AG08395 (cell line): ENCODE measurements at regions not wholly inside any gene's neighbourhood (a gene's known extent, or its start where the extent isn't known, plus 50 kb on each side); places are given as distances from the start of the nearest gene placed in this dataset.
"Not testable (repeated sequence)": the region's sequence is repeated elsewhere in the genome, so short reads cannot be mapped to it uniquely, and the experiment has no call there.

Source experiments
- DNase-seq: peaks from one replicate; pipeline ENCODE4 v3.0.0; 2012; ENCODE audit warnings: mixed read lengths, low spot score

GRCh38 chr2:155021618-155022017 is 323.1 kb downstream of the KCNJ3 start:
- no peak for DNase-seq

- DNase-seq = no peak
Measured at GRCh38 chr2:155020246-155020645, 321.8 kb downstream of the KCNJ3 start.

GRCh38 chr2:155010925-155011324 is 312.4 kb downstream of the KCNJ3 start:
- DNase-seq = no peak

GRCh38 chr2:154995361-154995760 is 296.9 kb downstream of the KCNJ3 start:
- no peak for DNase-seq

- no peak for DNase-seq
Measured at GRCh38 chr2:154992826-154993225, 294.3 kb downstream of the KCNJ3 start.

- DNase-seq = no peak
Measured at GRCh38 chr2:154978710-154979109, 280.2 kb downstream of the KCNJ3 start.

GRCh38 chr2:154978244-154978643 is 279.7 kb downstream of the KCNJ3 start:
- DNase-seq = no peak

GRCh38 chr2:154974041-154974440 is 275.5 kb downstream of the KCNJ3 start:
- no peak for DNase-seq

- no peak for DNase-seq
Measured at GRCh38 chr2:154963511-154963910, 265.0 kb downstream of the KCNJ3 start.

GRCh38 chr2:154961676-154962075 is 263.2 kb downstream of the KCNJ3 start:
- DNase-seq = no peak

- DNase-seq = no peak
Measured at GRCh38 chr2:154960802-154961583, 262.5 kb downstream of the KCNJ3 start.

GRCh38 chr2:154952346-154952980 is 254.0 kb downstream of the KCNJ3 start:
- DNase-seq = no peak

- DNase-seq = not testable (repeated sequence)
Measured at GRCh38 chr2:154947416-154947815, 248.9 kb downstream of the KCNJ3 start.

GRCh38 chr2:154945984-154946383 is 247.5 kb downstream of the KCNJ3 start:
- no peak for DNase-seq

- DNase-seq = no peak
Measured at GRCh38 chr2:154941379-154941778, 242.9 kb downstream of the KCNJ3 start.

- DNase-seq = no peak
Measured at GRCh38 chr2:154934213-154934612, 235.7 kb downstream of the KCNJ3 start.

- no peak for DNase-seq
Measured at GRCh38 chr2:154924531-154924930, 226.0 kb downstream of the KCNJ3 start.

- no peak for DNase-seq
Measured at GRCh38 chr2:154914561-154914960, 216.1 kb downstream of the KCNJ3 start.

- no peak for DNase-seq
Measured at GRCh38 chr2:154912215-154912614, 213.7 kb downstream of the KCNJ3 start.

GRCh38 chr2:154911729-154912128 is 213.2 kb downstream of the KCNJ3 start:
- no peak for DNase-seq

- DNase-seq = no peak
Measured at GRCh38 chr2:154910701-154911100, 212.2 kb downstream of the KCNJ3 start.

- DNase-seq = no peak
Measured at GRCh38 chr2:154908327-154908726, 209.8 kb downstream of the KCNJ3 start.
